GM19240 (cell line): ENCODE measurements at regions not wholly inside any gene's neighbourhood (a gene's known extent, or its start where the extent isn't known, plus 50 kb on each side); places are given as distances from the start of the nearest gene placed in this dataset.

ENCODE experiments used
- DNase-seq: peaks from one replicate; pipeline ENCODE4 v3.0.0; 2011; ENCODE audit warnings: low spot score; ENCODE audit not compliant: insufficient read length

- no peak for DNase-seq
Measured at GRCh38 chr4:18999595-18999994, 978.0 kb upstream of the LCORL start.

DNA sequence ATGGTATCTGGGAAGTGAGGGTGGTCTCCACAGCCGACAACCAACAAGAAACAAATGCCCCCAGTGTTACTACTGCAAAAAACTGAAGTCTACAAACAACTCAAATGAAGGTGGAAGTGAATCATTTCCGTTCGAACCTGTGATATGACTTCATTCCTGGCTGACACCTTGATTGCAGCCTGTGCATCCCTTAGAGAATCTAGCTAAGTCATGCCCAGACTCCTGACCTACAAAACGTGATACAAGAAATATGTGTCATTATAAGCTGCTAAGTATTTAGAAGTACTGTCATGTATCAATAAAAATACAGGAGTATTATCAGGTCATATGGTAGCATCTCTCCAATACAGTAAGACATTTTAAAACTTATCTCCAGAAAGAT is 959.7 kb upstream of the LCORL start:
- no peak for DNase-seq

GRCh38 chr4:18980516-18981233 is 959.1 kb upstream of the LCORL start:
- DNase-seq, result no peak

DNA sequence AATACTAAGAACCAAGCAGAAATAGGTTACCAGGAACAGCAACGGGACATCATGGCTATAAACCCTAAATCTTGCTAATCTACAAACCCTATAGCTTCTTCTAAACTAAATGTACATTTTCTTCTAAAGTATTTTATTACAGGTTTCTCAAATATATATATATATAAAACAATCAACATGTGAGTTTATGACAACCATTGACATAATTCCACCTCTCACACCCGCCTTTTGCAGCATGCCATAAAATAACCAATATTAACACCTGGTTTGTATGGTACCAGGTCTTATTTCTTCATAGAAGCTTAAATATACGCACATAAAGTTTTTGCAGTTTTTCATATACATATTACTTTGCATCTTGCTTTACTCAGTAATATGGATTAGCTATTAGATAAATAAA is 955.3 kb upstream of the LCORL start:
- no peak for DNase-seq

DNA sequence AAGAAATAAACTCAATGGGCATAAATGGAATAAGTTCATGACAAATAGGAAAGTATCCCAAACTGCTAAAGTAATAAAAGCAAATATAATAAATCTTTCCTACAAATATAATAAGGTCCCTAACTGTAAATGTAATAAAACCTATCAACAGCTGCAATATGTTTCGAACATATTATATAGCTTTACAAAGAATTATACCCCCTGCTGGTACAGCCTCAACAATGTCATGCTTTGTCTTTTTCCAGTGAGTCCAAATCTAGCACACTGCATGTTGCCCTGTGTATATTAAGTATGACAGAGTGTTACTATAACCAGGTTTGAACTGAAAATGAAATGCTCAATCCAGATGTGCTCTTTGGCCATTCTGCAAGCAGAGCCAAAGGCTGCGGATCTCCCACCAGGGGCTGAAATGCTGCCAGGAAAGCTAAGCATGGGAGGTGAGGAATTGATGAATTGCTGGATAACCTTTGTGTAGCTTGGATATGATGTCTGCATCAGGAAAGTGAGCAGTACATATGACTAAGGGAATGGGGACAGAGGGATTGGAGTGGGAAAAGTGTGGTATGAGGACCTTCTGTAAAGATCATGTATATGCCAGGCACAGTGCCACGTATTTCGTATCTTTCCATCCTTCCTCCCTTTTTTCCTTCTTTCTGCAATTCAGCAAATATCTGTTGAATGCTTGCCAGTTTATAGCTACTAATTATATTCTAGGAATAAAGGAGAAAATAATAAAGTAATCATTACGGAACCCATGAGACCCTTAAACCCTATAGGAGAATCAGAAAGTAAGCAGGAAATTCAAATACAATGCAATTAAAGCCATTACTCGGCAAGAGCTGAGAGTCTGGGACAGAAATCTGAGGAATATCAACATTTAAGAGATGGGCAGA is 954.6 kb upstream of the LCORL start:
- DNase-seq, result no peak

DNA sequence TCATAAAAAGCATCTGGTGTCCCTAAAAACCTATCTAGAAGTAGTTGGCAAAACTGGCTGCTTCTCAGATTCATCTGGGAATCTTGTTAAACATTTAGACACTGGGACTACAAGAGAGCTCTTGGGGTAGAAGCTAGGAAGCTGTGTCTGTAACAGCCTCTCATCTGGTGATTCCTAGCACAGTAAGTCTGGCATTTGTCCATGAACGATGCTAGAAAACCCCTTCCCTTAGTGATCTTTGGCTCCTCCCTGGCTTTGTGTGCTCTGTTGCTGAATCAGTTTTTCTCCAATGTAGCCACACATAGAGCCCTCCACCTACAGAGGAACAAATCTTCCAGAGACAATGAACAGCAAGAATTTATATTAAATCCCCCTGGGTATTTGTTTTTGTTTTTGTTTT is 951.7 kb upstream of the LCORL start:
- DNase-seq, result no peak

DNA sequence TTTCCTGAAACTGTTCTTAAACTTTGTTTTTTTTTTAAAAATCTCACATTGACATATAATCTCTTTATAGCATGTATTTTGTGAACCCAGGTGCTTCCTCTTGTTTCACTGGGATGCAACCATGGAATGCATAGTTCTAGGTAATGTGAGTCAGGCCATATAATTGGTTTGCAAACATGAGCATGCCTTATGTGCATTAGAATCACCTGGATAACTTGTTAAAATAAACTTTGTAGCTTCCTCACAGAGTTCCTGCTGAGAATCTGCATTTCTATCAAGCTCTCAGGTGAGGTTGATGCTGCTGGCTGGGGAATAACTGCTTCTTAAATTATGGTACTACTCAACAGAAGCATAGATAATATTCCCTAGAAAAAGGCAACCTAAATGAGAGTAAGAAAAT is 940.3 kb upstream of the LCORL start:
- DNase-seq, result no peak

- no peak for DNase-seq
Measured at GRCh38 chr4:18961266-18961665, 939.7 kb upstream of the LCORL start.

GRCh38 chr4:18957716-18958115 is 936.2 kb upstream of the LCORL start:
- no peak for DNase-seq

- no peak for DNase-seq
Measured at GRCh38 chr4:18954538-18954937, 933.0 kb upstream of the LCORL start.

- no peak for DNase-seq
Measured at GRCh38 chr4:18953613-18954012, 932.1 kb upstream of the LCORL start.

DNA sequence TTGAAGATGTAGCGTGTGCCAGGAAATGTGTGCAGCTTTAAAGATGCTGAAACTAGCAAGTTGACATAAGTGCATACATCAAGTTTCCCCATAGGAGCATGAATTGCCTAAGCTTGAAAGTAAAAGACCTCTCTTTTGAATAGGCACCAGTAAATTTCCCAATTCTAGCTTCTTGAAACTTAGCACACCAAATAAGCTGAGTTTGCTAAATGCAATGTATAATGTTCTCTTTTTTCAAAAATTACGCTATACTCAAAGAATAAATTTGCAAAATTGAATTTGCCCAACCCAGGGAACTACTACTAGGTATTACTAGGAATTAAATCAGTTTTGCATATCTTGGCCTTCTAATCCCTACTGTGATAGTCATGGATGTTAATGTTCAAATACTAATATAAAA is 923.9 kb upstream of the LCORL start:
- DNase-seq, result no peak

GRCh38 chr4:18942874-18943273 is 921.3 kb upstream of the LCORL start:
- no peak for DNase-seq

DNA sequence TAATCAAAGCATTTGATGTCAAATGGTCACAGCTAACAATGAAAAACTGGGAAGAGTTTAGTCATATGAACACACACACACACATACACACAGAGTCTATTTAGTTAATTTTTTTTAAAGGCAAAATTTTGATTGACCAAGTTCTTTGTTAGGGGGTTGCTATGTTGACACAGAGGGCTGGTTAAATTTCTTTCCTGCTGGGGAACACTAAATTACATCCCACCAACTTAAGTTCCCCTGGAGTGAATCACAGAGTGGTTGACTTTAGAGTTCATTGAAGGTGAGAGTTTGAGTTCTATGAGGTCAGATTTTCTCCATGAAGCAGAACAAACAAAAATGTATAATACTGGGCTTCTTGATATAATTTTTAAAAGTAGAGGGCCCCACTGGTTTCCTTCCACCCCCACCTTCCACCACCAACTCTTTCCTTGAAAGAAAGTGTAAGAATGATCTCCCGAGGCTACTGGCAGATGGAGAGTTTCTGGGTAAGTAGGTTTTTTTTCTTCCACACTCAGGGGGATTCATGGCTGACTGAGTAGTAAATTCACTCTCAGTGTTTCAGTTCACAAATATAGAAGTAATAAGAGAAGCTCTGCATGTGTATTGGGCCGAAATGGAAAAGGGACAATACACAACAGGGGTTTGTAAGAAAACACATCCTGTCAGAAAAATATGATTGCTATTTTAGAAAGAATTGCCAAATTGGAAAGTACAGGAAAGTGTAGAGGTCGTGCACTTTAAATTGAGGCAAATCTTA is 917.0 kb upstream of the LCORL start:
- no peak for DNase-seq

DNA sequence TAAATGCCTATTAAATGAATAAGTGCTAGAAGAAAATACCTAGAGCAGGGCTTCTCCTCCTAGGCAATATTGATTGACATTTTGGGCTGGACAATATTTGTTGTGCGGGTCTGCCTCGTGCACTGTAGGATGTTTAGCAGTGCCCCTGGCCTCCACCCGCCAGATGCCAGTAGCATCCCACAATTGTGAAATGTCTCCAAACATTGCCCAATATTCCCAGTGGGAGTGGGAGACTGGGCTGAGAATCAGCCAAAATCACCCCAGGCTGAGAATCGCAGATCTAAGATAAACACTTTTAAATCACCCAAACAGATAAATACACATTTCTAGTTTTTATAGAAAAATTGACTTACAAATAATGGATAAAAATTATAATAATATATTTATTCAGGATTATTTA is 916.2 kb upstream of the LCORL start:
- no peak for DNase-seq

- DNase-seq, result no peak
Measured at GRCh38 chr4:18937080-18937479, 915.5 kb upstream of the LCORL start.

DNA sequence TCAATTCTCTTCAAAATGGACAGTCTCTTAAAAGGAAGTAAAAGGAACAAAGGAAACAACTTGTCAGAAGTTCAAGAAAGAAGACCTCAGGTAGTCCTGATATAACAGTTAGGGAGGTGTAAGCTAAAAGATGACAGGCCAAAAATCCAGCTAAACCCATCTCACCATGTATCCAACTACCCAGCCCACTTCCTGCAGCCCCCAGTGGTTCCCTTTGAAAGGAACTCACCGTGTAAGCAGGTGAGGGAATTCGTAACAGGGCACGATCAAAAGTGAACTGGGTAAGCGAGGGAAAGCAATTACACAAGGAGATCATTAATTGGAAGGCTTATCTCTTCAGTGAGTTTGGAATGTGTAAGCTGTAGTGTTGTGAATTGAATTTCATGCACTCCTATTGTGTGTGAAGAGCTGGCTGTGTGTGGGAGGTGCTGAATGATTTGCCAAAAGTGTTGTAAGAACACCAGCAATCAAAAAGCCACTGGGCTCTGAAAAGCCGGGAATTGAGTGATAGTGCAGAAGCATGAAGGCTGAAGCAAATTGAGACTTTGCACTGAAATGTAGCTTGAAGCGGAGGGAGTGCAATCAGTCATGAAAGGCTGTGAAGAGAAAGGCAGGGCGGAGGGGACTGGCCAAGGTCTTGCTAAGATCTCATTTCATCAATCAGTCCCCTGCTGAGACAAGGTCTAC is 914.2 kb upstream of the LCORL start:
- no peak for DNase-seq

DNA sequence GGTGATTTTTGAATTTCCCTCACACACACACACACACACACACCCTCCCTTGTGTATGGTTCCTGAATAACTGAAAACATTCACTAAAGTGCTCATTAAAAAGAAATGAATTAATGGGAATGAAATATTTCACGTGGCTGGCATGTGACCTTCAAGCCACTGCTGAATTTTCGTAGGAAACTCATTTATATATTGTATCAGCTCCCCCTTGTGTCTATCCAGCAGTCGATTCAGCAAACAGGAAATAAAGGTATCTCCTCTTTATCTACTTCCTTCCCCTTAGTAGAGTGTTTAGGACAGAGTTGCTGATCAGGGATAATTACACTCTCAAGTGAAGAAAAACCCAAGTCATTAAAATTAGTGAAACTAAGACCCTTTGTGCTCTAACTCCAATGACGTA is 912.6 kb upstream of the LCORL start:
- DNase-seq, result no peak

DNA sequence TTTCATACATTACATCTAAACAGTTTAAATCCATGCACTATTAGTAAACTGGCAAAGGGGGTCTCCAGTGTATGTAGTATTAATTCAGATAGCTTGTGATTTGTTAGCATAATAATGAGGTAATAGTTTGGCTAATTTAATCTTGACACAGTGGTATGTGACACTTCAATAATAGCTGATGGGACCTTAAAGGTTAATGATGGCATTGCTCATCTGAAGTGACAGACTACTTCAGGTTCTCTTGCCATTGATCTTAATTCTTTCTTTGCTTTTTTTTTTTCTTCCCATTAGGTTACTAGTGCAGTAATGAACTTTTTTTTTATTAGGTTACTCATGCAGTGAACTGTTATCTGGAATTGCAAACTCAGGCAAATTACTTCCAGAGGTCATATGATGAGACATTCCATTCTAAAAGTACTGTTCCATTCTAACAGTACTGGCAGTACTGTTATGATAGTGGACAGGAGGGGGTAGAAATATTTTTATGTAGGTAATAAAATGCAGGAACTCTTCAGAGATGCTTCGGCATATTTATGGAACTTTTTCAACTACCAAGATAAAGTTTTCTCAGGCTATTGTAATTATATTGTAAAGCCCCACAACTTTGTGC is 911.3 kb upstream of the LCORL start:
- DNase-seq, result no peak

DNA sequence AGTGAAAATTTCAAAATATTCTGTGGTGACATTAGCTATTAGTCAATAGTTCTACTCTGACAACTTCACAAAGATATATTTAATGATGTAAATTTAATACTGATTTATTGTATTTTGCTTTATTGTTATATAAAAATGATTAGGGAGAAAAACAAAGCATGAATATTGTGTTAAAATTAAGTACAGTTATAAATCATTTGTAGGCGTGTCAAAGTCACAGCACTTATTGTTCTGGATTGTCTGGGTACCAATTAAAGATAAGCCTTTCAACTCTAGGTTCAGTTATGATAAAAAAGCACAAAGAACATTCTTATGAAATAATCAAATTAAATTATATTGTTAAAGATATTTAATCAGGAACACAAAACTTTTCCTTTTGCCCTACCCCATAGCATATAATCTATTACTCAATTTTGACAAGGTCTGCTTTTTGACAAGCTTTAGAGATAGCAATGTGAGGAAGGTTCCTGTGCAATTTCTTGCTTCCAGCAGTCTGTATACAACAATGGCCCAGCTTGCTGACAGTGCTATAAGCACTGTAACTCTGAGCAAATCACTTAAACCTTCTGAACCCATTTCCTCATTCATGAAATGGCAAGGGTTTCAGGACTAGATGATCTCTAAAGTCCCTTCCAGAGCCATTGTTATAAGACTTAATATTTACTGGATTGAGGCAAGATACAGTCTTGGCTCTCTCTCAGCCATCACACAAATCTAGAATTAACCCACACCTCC is 910.3 kb upstream of the LCORL start:
- DNase-seq, result no peak
